HG03571 (cell line): ENCODE measurements at regions not wholly inside any gene's neighbourhood (a gene's known extent, or its start where the extent isn't known, plus 50 kb on each side); places are given as distances from the start of the nearest gene placed in this dataset.
"Not testable (repeated sequence)": the region's sequence is repeated elsewhere in the genome, so short reads cannot be mapped to it uniquely, and the experiment has no call there.

Experiments
- ATAC-seq: cut with Tn5 transposase; IDR thresholded peaks from one replicate; pipeline ENCODE4 v1.9.1; 2021; ENCODE audit not compliant: unreplicated experiment

DNA sequence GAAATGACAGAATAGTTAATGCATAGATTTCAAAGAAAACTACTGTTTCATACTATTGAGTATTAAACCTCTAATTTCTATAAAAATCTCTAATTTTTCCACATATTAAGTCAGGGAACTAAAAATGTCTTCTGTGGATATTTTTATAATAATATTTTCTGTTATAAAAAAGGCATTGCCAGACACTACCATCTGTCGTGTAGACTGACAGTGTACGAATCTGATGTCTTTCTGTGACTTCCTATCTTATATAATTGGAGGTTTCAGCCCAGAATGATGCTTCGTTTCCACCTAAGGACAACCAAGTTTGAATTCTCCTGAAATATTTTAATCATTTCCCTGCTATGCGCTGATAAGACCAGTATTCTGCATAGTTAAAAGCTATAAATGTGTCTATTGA is 456.6 kb upstream of the ARRDC3 start:
- no peak for ATAC-seq

DNA sequence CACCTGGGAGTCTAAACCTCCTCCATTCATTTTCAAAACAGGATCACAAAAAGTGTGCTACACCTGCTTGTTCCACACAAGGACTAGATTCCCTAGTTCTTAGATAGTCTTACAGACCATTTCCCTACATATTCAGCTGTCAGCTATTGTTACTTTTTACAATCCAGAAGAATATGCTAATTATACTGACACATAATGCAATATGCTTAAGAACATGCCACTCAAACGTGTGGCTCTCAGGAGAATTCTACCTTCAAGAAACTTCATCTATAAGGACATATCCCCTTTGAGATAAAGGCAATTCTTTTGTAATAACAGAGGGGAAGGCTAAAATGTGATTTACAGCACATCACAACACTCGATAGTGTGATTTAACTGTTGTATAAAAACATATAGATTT is 456.1 kb upstream of the ARRDC3 start:
- no peak for ATAC-seq

DNA sequence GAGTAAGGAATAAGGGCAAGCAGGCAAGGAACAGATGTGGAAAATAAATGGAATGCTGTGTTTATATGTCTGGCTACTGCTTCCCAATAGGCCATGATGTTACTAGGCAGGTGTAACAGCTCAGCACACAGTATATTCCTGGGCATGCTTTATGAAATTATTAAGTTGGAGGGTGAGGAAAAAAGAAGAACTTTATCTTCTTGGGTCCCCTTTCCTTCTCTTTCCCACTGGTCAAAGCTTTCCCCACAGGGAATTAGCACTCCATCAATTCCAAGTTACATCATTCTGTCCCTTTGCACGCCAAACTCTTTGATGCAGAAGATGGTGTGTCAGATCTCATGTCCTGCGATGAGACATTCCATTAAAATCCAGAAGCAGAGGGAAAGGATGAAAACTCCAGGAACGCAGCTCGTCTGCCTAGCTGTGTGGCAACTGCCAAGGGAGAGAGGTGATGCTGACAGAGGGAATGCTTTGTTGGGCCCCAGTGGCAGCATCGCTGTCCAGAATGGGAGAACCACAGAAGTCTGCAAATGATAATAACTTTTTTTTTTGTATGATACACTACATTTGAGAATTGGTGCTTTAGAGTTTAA is 447.3 kb upstream of the ARRDC3 start:
- ATAC-seq: no peak

DNA sequence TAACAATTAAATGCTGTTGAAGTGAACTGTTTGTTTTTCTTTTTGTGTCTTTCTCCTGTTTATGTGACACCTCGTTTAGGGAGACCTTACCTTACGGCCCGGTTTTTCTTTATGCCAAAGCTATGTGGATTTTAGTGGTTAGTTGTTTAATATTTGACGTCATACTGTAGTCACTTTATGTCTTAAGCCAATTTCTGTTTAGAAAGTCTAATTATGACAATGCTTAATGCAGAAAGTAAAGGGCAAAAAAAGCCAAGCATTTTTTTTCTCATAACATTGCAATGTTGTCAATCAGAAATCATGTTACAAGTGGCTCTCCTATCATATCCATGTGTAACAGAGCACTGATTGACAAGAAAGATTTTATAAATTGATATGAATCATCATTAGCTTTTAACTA is 442.5 kb upstream of the ARRDC3 start:
- ATAC-seq: no peak

DNA sequence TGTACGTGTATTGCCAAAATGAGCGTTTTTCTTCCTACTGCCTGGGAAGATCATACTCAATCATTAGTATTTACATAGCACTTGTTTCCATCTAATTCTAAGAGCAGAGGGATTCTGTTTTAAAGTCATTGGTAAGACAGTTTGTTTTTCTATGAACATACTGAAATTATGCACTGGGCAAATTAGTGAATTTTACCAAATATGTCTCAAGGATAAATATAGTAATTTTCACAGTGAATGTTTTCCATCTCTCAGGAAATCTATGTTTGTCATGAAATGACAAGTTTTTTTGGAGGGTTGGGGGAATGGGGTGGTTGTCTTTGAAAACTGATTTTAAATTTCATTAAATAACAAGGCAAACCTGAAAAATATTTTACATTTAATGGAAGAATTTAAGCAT is 441.3 kb upstream of the ARRDC3 start:
- ATAC-seq: no peak

DNA sequence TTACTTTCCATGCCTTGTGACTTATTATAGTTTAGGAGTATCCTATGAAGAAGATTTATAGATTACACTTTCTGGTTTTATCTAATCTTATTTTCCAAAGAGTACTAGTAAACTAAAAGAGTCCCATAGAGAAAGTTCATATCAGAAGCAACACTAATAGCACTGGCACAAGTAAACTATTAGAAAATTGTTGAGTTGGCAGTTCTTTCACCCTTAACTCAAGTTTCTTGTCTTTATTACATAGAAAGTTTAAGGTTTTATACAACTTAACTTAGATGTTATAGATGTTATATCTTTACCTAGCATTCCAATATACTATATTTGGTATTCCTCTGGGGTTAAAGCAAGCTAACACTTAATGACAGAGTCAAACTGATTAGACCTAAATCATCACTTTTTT is 437.8 kb upstream of the ARRDC3 start:
- ATAC-seq: no peak

DNA sequence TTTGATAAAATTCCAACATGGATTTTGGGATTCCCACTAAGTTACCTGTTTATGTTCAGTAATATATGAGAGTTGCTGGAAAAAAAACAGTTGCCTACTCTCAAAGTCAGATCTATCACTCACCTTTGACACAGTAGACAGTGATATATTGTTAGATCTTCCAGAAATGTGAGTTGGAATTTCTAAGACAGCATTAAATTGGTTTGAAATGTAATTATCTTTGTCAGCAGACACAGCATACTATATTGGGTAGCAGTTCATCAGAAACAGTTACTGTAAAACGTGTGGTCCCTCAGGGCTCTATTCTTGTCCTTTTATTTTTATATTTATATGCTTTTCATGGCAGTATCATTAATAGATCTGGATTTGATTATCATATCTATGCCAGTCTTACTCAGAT is 433.6 kb upstream of the ARRDC3 start:
- ATAC-seq: no peak

DNA sequence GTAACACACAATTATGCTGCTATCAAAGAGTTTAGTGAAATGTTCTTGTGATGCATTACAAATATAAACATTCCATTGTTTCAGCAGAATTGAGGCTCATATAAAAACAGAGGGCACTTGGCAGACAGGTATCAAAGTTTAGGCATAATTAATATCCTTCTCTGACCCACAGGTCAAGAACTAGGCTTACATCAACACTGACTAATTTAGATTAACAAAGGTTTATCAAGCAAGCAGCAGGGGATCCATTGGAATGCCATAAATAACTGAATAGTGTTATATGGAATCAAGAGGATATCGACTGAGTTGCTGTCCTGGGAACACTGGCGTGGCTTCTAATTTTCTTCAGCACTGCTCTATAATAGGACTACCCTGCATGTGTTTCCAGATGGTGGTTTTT is 414.5 kb upstream of the ARRDC3 start:
- ATAC-seq: no peak

DNA sequence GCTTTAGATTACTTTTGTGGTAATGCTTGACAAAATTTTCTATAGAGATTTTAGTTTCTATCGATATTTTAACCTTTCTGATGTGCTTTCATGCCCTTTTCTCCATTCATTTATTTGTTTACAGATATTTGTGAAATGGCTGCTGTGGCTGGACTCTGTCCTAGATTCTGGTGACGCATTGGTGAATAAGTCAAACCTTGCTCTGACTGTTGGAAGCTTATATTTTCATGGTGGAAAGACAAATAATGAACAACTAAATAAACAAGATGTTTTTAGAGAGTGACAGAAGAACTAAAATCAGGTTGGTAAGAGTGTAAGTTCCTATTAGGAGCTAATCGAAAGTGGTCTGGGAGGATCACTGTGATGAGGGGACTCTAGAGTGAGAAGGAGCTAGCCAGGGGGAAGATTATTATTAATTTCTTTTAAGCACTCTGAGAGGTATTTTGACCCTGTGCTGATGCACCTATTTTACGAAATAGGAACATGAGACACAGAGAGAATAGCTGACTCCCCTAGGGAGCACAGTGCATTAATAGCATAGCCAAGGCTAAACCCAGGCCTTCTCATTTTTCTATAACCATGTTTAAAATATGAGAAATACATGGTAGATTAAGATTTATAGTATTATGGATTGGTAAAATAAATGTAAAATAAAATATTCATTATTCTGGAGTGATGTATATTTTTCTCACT is 411.9 kb upstream of the ARRDC3 start:
- ATAC-seq: no peak

DNA sequence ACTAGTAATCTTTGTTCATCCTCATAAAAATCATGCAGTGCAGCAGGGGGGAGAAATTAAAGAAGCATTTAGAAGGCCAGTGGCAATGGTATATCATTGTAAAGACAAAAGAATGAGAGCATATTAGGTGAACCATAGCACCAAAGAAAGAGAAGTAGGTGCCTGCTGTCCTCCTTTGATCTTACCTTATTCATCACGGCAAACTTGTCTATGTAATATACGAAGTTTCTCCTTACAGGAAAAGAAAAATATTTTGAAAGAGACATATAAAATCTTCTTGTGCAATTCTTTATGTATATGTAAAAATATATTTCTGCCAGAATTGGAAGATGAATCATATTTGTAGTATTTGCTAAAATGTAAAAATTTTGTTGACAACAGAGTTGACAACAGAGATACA is 411.3 kb upstream of the ARRDC3 start:
- ATAC-seq: no peak

DNA sequence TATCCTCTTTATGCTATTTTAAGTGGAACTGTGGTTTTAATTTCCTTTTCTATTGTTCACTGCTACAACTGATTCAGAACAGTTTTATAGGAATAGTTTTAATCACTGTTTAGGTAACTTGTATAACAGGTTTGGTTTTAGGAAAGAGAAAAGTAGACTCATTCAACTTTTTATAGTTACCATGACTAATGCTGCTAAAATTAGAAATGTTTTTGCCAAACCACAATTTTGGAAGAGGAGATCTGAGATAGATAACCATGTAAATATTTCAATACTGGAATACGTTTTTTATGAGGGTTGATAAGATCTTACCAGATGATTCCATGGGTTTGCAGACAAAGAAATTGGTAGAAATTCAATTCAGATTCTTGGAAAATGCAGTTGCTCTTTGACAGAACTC is 404.6 kb upstream of the ARRDC3 start:
- no peak for ATAC-seq

DNA sequence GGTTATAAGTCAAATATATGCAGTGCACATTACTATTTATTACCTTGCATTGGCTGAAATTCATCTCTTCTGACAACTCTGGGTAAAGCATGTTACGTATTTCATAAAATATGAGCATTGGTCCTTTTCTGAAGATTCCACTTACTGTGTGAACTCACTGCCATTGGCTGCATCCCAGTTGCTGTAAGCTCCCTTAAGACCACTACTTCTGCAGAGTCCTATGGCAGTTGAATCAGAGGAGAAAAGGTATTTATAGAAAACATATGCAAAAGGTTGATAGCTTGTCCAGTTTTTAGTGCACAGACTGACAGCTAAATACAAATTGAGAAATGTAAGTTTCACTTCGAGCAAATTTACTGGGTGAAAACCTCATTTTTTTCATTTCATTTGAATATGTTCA is 394.6 kb upstream of the ARRDC3 start:
- ATAC-seq: no peak

DNA sequence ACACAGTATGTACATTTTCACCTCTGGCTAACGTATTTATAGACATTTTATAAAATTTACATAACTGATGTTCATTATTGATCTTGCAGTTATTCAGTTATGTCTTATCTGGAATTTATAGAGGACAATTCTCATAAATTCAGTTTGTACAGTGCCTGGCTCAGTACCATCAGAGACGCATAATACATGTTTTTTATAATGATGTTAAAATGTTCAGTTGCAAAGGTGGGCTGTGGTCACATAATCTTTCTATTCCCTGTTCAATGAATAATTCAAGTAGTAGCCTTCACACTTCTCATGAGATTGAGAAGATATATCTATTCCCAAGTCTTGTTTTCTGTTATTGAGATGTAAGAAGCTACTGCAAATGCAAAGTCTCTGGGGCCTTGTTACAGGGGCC is 393.1 kb upstream of the ARRDC3 start:
- no peak for ATAC-seq

DNA sequence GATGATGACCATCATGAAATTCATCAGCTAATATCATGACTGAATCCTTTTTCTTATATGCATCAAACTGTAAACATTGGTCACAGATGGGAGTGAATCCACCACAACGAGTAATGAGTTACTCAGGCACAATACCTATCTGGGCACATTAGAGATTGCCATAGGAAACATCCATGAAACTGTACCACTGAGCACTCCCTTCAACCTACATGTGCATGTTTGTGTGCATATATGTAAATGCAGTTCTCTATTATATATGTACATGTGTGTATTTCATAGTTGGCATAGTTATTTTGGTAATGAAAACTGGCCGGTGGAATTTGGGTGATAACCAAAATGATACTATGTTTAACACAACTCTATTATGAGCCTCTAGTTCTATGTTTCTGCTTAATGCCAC is 387.3 kb upstream of the ARRDC3 start:
- ATAC-seq: no peak

DNA sequence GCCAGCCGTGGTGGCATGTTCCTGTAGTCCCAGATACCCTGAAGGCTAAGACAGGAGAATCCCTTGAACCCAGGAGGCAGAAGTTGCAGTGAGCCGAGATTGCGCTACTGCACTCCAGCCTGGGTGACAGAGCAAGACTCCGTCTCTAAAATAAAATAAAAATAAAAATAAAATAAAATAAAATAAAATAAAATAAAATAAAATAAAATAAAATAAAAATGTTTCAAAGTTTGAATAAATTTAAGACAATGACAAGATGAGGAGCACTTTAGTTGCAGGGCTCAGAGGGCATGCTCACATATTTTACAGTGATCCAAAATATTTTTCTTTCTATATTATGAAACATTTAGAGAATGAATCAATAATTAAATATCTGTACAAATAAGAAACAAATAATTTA is 374.3 kb upstream of the ARRDC3 start:
- not testable (repeated sequence) for ATAC-seq

DNA sequence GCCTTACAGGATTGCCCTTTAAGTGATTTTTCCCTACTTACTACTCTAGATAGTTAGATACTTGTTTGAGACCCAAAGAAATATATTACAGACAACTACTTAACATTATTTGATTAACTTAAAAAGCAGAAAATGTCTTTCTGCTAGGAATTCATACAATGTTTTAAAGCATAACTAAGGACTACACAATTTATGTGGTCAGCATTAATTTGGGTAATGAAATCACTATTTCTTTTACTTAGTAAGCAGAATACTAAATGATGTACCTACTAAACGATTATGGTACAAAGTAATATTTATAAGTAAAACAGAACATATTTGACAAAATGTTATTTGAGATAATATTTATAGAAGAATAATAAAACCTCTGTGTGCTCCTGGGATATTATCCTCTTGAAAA is 371.9 kb upstream of the ARRDC3 start:
- ATAC-seq: no peak

DNA sequence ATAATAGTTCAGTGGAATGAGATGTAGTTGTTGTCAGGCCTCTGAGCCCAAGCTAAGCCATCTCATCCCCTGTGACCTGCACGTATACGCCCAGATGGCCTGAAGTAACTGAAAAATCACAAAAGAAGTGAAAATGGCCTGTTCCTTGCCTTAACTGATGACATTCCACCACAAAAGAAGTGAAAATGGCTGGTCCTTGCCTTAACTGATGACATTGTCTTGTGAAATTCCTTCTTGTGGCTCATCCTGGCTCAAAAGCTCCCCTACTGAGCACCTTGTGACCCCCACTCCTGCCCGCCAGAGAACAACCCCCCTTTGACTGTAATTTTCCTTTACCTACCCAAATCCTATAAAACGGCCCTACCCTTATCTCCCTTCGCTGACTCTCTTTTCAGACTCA is 361.4 kb upstream of the ARRDC3 start:
- not testable (repeated sequence) for ATAC-seq

DNA sequence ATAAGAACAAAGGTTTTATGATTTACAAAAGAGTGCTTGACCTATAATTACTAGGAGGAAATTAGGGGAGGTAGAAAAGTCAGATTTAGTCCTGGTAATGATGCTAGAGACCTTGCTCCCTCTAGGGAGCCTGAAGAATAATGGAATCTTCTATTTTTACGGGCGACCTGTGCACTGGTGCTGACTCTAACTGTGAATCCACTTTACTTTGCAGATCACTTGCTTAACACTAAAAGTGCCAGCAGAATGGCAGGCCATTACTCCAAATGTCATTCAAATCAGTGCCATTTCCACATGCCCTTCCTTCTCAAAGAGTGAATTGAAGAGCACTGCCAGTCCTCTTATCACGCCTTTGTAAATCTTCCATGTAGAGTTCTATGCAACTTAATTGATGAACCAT is 359.4 kb upstream of the ARRDC3 start:
- no peak for ATAC-seq

DNA sequence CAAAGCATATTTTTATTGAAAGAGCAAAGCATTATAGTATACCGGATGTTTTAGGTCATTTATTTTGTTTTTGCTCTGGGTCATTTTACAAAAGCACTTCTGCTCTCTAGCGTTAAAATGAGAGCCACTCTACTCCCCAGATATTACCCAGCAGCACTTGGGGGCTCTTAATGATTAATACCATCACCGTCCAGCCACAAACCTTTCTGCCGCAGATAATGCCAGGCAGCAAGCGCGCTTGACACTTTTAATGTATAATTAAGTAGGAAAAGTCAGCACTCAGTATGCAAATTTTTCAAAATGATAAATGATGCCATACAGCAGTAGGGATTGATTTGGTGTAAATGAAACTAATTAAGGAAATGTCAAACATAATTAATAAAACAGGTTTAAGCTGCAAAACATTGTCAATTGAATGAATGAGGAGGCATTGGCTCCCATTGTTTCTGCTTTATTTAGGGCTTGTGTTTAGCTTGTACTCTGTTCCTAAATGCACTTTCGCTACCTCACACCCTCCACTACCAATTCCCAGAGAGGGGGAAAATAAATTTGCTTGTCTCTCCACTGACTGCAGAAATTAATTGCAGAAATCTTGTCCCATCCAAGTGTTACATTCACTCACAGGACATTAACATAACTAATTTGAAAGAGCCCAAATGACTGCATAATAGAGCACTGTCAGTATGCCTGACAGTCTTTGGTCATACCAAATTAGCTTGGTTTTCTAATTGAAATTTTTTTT is 358.8 kb upstream of the ARRDC3 start:
- ATAC-seq: no peak

DNA sequence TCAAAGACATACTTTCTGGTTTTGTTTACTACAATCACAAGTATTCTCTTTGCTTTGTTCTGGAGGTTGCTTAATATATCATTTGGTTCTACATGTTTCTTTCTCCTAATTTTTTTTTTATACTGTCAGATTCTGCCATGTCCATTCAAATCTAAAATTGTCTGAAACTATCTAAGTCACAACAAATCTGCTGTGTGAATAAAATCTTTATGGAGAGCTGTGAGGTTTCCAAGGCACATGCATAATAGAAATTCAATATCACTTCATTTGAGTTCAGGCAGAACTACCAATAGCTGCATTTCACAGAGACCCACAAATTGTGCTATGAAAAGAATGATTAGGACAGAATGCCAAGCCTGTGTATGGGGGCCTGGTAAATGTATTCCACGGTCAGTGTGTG is 346.9 kb upstream of the ARRDC3 start:
- ATAC-seq: no peak

DNA sequence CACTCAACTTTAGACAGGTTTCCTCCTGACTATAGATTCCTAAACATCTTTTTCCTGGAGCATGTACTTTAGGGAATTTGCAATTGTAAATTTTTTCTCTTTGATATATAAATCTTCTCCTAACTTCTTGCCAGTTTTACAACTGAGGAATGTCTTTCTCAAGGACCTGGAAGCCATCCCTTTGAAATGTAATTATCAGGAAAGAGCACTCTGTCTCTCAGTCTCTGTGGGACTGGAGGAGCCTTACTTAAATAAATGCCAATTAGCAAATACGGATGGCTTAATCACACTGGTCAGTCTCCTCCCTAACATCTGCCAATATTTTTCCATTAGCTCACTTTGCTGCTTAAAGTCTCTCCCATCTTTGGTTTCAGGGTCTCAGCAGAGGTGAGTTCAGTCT is 344.3 kb upstream of the ARRDC3 start:
- ATAC-seq: no peak

DNA sequence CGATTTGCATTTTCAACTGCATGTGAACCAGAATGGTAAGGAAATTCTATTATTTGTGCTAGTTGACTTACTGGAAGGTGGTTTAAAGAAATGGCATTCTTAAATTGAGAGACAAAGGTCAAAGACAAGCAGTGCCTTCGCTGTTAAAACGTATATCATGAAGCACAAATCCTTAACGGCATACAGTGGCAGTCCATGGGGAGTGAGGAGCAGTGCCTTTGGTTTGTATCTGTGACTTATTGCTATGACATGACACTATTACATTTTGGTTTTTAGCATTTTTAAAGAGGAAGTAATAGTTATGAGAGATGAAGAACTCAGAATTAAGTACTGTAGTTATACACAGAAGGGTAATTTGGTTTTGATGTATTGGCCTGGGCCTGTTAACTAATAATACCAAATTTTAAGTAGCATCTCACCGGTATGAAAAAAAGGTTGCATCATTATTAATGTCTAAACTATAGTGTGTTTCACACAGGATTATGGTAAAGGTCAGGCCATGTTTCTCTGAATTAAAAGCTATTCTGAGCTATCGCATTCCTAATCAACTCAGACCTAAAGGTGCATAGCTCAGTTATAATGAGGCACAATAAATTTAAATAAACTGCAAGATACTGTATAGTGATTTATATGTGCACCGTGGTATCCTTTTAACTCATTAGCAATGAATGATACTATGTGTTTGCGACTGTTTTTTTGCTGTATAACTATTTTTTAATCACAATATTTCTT is 339.8 kb upstream of the ARRDC3 start:
- ATAC-seq: no peak
